ENCODE measurements at regions not wholly inside any gene's neighbourhood (a gene's known extent, or its start where the extent isn't known, plus 50 kb on each side); places are given as distances from the start of the nearest gene placed in this dataset.
A peak's percentile ranks its signal among the peaks of the same experiment; 100 is the strongest.

DNA sequence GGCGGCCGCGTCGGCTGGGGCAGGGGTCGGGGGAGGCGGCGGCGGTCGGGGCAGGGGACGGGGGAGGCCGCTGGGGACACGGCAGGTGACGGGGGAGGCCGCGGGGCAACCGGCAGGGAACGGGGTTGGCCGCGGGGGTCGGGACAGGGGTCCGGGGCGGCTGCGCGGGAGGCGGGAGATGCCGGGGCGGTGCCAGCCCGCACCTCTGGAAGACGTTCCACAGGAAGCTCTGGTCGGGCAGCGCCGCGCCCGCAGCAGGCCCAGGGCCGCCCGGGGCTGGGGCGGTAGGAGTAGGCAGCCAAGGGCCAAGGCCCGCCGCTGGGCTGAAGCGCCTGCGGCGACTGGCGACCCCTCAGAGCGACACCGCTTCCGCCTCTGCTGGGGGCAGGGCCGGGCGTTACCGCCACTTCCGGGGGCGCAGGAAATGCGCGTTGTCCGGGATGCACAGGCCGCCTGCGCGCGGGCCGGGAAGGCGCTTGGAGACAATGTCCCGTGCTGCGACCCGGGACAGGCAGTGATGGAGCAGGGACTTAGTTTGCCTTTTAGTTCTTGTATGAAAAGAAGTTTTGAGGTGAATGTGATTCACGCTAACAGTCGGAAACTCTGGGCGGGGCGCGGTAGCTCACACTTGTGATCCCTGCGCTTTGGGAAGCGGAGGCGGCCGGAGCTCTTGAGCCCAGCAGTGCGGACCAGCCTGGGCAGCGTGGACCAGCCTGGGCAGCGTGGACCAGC is 110.0 kb upstream of the LPCAT1 start (continued):
- TF ChIP-seq, protein P1, sequence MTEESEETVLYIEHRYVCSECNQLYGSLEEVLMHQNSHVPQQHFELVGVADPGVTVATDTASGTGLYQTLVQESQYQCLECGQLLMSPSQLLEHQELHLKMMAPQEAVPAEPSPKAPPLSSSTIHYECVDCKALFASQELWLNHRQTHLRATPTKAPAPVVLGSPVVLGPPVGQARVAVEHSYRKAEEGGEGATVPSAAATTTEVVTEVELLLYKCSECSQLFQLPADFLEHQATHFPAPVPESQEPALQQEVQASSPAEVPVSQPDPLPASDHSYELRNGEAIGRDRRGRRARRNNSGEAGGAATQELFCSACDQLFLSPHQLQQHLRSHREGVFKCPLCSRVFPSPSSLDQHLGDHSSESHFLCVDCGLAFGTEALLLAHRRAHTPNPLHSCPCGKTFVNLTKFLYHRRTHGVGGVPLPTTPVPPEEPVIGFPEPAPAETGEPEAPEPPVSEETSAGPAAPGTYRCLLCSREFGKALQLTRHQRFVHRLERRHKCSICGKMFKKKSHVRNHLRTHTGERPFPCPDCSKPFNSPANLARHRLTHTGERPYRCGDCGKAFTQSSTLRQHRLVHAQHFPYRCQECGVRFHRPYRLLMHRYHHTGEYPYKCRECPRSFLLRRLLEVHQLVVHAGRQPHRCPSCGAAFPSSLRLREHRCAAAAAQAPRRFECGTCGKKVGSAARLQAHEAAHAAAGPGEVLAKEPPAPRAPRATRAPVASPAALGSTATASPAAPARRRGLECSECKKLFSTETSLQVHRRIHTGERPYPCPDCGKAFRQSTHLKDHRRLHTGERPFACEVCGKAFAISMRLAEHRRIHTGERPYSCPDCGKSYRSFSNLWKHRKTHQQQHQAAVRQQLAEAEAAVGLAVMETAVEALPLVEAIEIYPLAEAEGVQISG (CRISPR knock-in tag; IDR thresholded peaks at IDR 0.05), result peak; percentile 93
- TF ChIP-seq, protein P2, sequence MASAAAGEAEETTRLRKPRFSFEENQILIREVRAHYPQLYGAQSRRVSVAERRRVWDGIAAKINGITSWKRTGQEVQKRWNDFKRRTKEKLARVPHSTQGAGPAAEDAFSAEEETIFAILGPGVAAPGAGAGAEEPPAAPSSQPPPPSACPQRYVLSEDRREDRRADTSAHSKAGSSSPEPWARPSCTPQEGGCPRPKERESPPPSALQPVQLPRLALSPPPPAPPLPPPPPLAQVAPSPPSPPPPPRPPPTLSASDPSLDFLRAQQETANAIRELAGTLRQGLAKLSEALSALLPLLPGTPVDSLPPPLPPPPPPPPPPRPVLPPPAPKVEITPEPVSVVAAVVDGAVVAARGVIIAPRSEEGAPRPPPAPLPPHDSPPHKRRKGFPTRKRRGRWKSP (CRISPR knock-in tag; IDR thresholded peaks at IDR 0.05), result peak; percentile 88
- no peak for TF ChIP-seq ZNF841 (CRISPR knock-in tag; IDR thresholded peaks at IDR 0.05; ENCODE audit: borderline replicate concordance)
- TF ChIP-seq HOXD1 (CRISPR knock-in tag; IDR thresholded peaks at IDR 0.05), result no peak
- peak; percentile 60; the same call in 1 of the 2 replicates for TF ChIP-seq BORCS8-MEF2B (CRISPR knock-in tag; IDR thresholded peaks at IDR 0.05)
- TF ChIP-seq, protein P3, sequence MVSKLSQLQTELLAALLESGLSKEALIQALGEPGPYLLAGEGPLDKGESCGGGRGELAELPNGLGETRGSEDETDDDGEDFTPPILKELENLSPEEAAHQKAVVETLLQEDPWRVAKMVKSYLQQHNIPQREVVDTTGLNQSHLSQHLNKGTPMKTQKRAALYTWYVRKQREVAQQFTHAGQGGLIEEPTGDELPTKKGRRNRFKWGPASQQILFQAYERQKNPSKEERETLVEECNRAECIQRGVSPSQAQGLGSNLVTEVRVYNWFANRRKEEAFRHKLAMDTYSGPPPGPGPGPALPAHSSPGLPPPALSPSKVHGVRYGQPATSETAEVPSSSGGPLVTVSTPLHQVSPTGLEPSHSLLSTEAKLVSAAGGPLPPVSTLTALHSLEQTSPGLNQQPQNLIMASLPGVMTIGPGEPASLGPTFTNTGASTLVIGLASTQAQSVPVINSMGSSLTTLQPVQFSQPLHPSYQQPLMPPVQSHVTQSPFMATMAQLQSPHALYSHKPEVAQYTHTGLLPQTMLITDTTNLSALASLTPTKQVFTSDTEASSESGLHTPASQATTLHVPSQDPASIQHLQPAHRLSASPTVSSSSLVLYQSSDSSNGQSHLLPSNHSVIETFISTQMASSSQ (IDR thresholded peaks at IDR 0.05; ENCODE audit: low read depth), result no peak
- TF ChIP-seq, protein P3 (CRISPR knock-in tag; IDR thresholded peaks at IDR 0.05; ENCODE audit: borderline replicate concordance), result peak; percentile 49; the same call in 1 of the 2 replicates
- TF ChIP-seq, protein P4, sequence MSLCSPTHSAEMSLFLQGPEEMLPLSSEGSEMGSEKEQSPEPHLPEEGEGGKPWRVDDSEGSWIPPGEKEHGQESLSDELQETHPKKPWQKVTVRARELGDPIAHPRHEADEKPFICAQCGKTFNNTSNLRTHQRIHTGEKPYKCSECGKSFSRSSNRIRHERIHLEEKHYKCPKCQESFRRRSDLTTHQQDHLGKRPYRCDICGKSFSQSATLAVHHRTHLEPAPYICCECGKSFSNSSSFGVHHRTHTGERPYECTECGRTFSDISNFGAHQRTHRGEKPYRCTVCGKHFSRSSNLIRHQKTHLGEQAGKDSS (CRISPR knock-in tag; IDR thresholded peaks at IDR 0.05; ENCODE audit: borderline replicate concordance, low read depth), result no peak
- no peak for TF ChIP-seq ZNF644 (CRISPR knock-in tag; IDR thresholded peaks at IDR 0.05; ENCODE audit: low read depth)
- TF ChIP-seq, protein P5, sequence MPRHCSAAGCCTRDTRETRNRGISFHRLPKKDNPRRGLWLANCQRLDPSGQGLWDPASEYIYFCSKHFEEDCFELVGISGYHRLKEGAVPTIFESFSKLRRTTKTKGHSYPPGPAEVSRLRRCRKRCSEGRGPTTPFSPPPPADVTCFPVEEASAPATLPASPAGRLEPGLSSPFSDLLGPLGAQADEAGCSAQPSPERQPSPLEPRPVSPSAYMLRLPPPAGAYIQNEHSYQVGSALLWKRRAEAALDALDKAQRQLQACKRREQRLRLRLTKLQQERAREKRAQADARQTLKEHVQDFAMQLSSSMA (CRISPR knock-in tag; IDR thresholded peaks at IDR 0.05), result 0 out of 2 replicates have a peak, but pooled peaks have one; percentile 42
- peak; percentile 65; the same call in 1 of the 2 replicates for TF ChIP-seq ZSCAN20 (CRISPR knock-in tag; IDR thresholded peaks at IDR 0.05; ENCODE audit: borderline replicate concordance)
- no peak for TF ChIP-seq ZNF777 (CRISPR knock-in tag; IDR thresholded peaks at IDR 0.05)
- TF ChIP-seq, protein P6, sequence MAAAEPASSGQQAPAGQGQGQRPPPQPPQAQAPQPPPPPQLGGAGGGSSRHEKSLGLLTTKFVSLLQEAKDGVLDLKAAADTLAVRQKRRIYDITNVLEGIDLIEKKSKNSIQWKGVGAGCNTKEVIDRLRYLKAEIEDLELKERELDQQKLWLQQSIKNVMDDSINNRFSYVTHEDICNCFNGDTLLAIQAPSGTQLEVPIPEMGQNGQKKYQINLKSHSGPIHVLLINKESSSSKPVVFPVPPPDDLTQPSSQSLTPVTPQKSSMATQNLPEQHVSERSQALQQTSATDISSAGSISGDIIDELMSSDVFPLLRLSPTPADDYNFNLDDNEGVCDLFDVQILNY (CRISPR knock-in tag; conservative IDR thresholded peaks at IDR 0.05), result peak; percentile 47; the same call in 1 of the 2 replicates
- TF ChIP-seq ZNF572 (CRISPR knock-in tag; IDR thresholded peaks at IDR 0.05), result 0 out of 2 replicates have a peak, but pooled peaks have one; percentile 19
- TF ChIP-seq FOXK1 (CRISPR knock-in tag; IDR thresholded peaks at IDR 0.05; ENCODE audit: borderline replicate concordance, low read depth), result peak; percentile 46; the same call in 1 of the 2 replicates
- peak; percentile 94 for TF ChIP-seq GATAD1 (CRISPR knock-in tag; IDR thresholded peaks at IDR 0.05)
- TF ChIP-seq ZIK1 (CRISPR knock-in tag; IDR thresholded peaks at IDR 0.05; ENCODE audit: borderline replicate concordance, low read depth), result peak; percentile 54; the same call in 1 of the 2 replicates
- peak; percentile 75 for TF ChIP-seq GATA4 (IDR thresholded peaks at IDR 0.05; ENCODE audit: borderline replicate concordance, low read depth)

All from HepG2 (cell line).